HG03521 (cell line): ENCODE measurements at regions not wholly inside any gene's neighbourhood (a gene's known extent, or its start where the extent isn't known, plus 50 kb on each side); places are given as distances from the start of the nearest gene placed in this dataset.

ENCODE experiments used
- ATAC-seq: cut with Tn5 transposase; IDR thresholded peaks from one replicate; pipeline ENCODE4 v1.9.1; 2021; ENCODE audit warnings: mild to moderate bottlenecking, moderate library complexity; ENCODE audit not compliant: unreplicated experiment

GRCh38 chr15:75131269-75131643 lies 70.4 kb upstream of the C15orf39 start:
- no peak for ATAC-seq

GRCh38 chr15:75134748-75135147 lies 66.9 kb upstream of the C15orf39 start:
- ATAC-seq: no peak

- no peak for ATAC-seq
Measured at GRCh38 chr15:75136118-75136517, 65.6 kb upstream of the C15orf39 start.

GRCh38 chr15:75136758-75137157 lies 64.9 kb upstream of the C15orf39 start:
- ATAC-seq: no peak

GRCh38 chr15:75138016-75138999 lies 63.4 kb upstream of the C15orf39 start:
- no peak for ATAC-seq

DNA sequence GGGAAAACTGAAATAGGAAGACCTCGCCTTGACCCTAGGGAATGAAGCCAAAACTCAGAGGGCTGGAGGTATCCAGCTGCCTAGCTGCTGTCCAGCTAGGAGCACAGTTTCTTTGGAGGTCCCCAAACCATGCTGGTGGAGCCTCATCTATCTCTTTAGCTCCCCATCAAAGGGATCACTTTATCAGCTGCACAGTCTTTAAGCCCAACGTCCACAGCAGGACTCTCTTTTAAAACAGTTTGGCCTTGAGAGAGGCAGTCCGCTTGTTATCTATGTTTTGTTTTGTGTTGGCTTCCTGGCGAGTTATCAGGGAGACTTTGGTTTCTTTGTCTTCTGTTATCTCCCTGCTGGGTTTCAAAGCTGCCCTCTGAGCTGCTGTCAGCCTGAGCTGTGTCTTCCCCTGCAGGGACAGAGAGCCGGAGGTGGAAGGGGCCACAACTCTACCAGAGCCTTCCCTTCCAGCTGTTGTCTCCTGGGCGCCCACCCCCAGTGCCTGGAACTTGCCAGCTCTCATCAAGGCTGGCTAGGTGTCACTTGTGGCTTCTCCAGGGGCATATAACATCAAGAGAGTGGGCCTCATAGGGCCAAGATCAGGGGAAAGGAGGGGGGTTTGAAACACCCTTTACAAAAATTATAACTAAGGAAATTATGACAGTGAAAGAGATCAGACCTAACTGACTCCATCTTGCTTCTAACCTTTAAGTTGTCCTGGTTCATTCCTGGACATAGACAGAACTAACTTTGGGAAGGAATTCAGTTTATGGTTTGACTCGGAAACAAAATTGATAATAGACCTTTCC lies 61.4 kb upstream of the C15orf39 start:
- no peak for ATAC-seq

GRCh38 chr15:75142499-75142898 lies 59.2 kb upstream of the C15orf39 start:
- no peak for ATAC-seq

DNA sequence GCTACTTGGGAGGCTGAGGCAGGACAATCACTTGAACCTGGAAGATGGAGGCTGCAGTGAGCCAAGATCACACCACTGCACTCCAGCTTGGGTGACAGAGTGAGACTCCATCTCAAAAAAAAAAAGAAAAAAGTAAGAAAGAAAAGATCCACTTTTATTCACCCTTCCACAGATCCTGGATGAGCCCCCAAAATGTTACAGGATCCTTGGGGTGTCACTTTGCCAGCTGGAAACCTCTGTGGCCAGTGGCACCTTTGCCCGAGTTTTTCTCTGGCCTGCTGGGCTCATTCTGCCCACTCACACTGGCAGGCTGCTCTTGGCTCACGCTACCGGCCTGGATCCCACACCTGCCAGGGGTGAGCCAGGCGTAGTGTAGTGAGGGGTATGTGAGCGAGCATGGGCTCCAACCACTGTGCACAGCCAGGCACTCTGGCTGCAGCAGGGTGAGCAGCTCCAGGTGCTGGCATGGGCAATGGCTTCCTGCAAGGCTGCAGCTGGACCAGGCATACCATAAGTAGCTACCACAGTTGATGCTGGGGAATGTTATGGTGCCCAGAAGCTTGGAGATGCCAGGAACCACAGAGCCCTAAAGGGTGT lies 57.8 kb upstream of the C15orf39 start:
- ATAC-seq: no peak

DNA sequence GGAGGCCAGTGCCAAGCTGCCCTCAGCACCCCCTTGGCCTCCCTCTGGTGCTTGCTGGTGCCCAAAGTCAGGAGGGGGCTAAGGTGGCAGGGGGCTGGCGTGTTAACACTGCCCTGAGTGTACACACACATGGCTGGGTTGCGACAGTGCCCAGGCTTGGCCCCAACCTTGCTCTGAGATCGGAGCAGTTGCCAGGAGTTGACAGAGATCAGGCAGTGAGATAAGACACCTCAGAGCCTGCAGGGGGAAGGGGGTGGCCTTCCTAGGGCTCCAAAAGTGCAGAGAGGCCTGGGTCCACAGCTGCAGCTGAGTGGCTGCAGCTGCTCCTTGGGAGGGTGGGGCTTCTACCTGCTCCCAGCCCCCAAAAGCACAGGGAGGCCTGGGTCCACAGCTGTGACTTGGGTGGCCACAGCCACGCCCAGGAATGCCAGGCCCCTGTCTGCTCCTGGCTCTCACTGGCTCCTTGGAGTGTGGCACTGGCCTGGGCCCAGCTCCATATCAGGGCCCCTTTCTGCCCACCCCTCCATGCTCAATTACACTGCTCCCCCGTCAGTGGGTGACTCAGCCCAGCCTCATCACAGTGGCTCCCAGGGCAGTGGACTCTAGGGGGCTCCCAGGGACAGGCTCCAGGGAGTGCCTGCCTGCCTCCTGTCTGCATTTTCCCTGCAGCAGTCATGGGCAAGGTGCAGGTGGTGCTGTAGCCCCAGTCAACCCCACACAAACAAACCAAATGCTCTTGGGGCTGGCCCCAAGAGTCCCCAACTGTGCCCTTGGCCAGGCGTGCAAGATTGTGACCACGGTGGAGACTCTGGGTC lies 56.4 kb upstream of the C15orf39 start:
- no peak for ATAC-seq

DNA sequence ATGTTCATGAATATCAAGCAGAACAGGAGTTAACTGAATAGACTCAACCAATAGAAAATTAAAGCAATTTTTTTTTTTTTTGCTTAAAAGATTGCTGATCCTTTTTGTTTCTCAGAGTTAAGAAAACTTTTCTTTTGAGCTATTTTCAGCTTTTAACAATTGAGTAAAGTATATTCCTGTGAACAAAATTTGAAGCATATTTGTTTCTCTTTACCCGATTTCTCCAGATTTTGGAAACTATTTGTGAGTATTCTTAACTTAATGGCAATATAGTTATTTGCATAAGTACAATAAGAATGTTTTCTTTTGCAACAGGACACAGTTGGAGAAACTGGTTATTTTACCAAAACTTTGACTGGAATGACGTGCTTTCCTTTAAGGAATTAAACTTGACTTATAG lies 53.4 kb upstream of the C15orf39 start:
- ATAC-seq: no peak

DNA sequence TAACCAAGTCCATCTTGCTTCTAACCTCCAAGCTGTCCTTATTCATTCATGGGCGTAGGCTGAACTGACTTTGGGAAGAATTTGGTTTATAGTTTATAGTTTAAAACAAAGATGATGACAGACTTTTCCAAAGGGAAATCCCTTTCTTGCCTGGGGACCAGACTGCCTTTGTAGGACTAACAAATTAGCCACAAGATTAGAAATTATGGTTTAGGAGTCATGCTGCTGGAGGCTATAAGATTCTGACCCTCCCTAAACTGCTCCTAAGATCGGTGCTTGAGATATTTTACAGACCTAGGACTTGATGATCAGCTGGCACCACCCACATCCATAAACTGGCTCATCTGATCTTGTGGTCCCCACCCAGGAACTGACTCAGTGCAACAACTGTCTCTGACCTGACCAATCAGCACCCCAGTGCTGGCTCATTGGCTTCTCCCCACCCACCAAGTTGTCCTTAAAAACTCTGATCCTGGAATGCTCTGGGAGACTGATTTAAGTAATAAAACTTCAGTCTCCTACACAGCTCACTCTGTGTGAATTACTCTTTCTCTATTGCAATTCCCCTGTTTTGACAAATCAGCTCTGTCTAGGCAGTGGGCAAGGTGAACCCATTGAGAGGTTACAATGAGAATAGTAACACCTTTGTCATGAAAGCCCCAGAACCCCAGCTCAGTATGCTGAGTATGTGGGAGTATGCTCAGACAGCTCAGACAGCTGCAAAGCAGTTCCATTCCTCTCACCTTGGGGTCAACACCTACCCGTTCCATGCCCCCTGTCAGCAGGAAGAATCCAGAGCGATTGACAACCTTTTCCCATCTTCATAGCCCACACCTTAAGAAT lies 51.6 kb upstream of the C15orf39 start:
- ATAC-seq: no peak

DNA sequence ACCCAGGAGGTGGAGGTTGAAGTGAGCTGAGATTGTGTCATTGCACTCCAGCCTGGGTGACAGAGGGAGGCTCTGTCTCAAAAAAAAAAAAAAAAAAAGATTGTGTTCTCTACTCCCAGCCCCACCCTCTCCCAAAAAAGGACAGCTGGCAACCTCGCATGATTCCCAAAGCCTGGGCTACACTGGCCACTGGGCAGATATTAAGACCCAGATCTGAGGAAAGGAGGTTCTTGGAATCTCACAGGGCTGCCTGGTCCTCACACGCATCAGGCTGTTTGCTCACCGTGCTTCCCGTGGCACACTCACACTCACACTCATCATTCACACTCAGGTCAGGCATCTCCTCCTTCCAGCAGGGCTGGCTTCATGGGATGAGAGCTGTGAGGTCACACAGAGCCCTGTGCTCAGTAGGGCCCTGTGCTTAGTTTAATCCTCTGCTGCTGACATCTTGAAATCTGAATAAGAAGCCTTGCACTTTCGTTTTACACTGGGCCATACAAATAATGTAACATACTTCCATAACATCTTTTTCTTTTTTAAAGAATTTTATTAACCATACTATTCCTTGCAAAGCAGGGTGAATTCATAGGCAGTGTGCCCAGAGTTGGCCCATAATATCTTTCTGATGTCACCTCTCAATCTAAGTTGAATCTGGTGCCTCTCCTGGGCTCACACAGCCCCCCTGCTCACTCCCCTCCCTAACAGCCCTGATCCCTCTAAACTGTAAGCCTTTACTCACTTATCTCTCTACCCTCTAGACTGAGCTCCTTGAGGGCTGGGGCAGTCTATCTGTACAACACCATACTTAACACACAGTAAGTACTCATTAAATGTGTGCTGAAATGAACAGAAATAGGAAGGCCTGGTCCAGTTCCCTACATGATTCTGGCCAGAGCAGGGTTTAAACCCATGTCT lies 50.2 kb upstream of the C15orf39 start:
- no peak for ATAC-seq
